HepG2 (cell line): ENCODE measurements at regions not wholly inside any gene's neighbourhood (a gene's known extent, or its start where the extent isn't known, plus 50 kb on each side); places are given as distances from the start of the nearest gene placed in this dataset.

Experiments used
- ATAC-seq: fragments of 200-7000 bp; cut with Tn5 transposase; 3 replicates; pipeline ENCODE4 v1.9.1; 2020; ENCODE audit warnings: mild to moderate bottlenecking, moderate library complexity
- BruUV-seq: library from RNA; stranded (reverse); fragments of 400-500 nt; replicated peaks from 2 replicates; lab custom pipeline; 2021; lab: Mats Ljungman, UMichigan
- CTCF ChIA-PET: fragments of 300-600 bp; formaldehyde crosslinking; extraction: SDS; loops from one replicate; lab custom pipeline; 2021; ENCODE audit warnings: low total read pairs, inconsistent platforms, low intra/inter-chr PET ratio; lab: Yijun Ruan, JAX
- POLR2A ChIA-PET: fragments of 350-600 bp; sonication (Branson Sonifier 250); formaldehyde crosslinking; loops from one replicate; lab custom pipeline; 2020; ENCODE audit warnings: antibody characterized with exemption, inconsistent platforms; lab: Yijun Ruan, JAX
- DNase-seq: peaks from one replicate; pipeline ENCODE4 v3.0.0-alpha.2; 2015; ENCODE audit warnings: low spot score
- FAIRE-seq: peaks from 3 replicates; lab custom pipeline; 2011; peaks lifted over from hg19 to GRCh38; lab: Jason Lieb, UNC
- H2AFZ ChIP-seq: one replicate; pipeline ENCODE4 v1.6.1; 2011; ENCODE audit warnings: low read length, inconsistent platforms
- H3K27ac ChIP-seq: fragments of 300-600 bp; 3 replicates; pipeline ENCODE4 v1.8.0; 2011; ENCODE audit warnings: mixed run types, mild to moderate bottlenecking, mixed read lengths, low read length, inconsistent platforms; ENCODE audit not compliant: insufficient read depth; ENCODE audit errors: extremely low read length
- H3K27me3 ChIP-seq, 2 experiments: fragments of 200-600 bp in 1 of 2; 2 replicates in 1 of 2; 3 replicates in 1 of 2; pipeline versions ENCODE4 v1.6.0 to v1.8.0; 2011; ENCODE audit warnings: low read length in 2 of 2, mild to moderate bottlenecking in 2 of 2, moderate library complexity in 2 of 2, inconsistent platforms in 1 of 2; ENCODE audit not compliant: insufficient read depth in 2 of 2, control insufficient read depth in 1 of 2
- H3K36me3 ChIP-seq, 2 experiments: fragments of 200-600 bp in 1 of 2; replicated peaks in 1 of 2; 2 replicates in 1 of 2; 3 replicates in 1 of 2; pipeline versions ENCODE4 v1.5.1 to v1.8.0; 2011; ENCODE audit warnings: low read length in 2 of 2, inconsistent platforms in 1 of 2; ENCODE audit not compliant: insufficient read depth in 2 of 2, control insufficient read depth in 1 of 2
- H3K4me1 ChIP-seq: 2 replicates; pipeline ENCODE4 v1.5.1; 2012; ENCODE audit warnings: low read length, inconsistent platforms; ENCODE audit not compliant: insufficient read depth
- H3K4me2 ChIP-seq: 2 replicates; pipeline ENCODE4 v1.6.0; 2011; ENCODE audit warnings: low read depth, low read length, inconsistent platforms
- H3K4me3 ChIP-seq, 3 experiments: fragments of 200-600 bp in 1 of 3; sonication (generic), shearing (Covaris generic) in 1 of 3; replicated peaks in 1 of 3; 2 replicates each; pipeline ENCODE4 v1.5.1; 2011 to 2016; ENCODE audit warnings: low read length in 3 of 3, inconsistent platforms in 2 of 3, low read depth in 2 of 3, mild to moderate bottlenecking in 2 of 3, control low read depth in 1 of 3, mixed read lengths in 1 of 3; ENCODE audit not compliant: insufficient read depth in 1 of 3
- H3K79me2 ChIP-seq: one replicate; pipeline ENCODE4 v1.6.1; 2011; ENCODE audit warnings: low read length, inconsistent platforms; ENCODE audit not compliant: insufficient read depth
- H3K9ac ChIP-seq: 2 replicates; pipeline ENCODE4 v1.6.0; 2011; ENCODE audit warnings: mild to moderate bottlenecking, low read depth, low read length, inconsistent platforms; ENCODE audit not compliant: insufficient read depth
- H3K9me3 ChIP-seq: 2 replicates; pipeline ENCODE4 v1.5.1; 2012; ENCODE audit warnings: mild to moderate bottlenecking, low read length
- H4K20me1 ChIP-seq: 2 replicates; pipeline ENCODE4 v1.6.0; 2011; ENCODE audit warnings: inconsistent platforms, mild to moderate bottlenecking, low read length, moderate library complexity; ENCODE audit not compliant: insufficient read depth
- CBFB ChIP-seq: sonication (generic); formaldehyde crosslinking; IDR thresholded peaks from 2 replicates; pipeline ENCODE4 v1.4.0; 2020; ENCODE audit warnings: missing genetic modification reagents
- GABPB1 ChIP-seq: IDR thresholded peaks from 2 replicates; pipeline ENCODE4 v1.6.1; 2016; ENCODE audit warnings: mild to moderate bottlenecking, missing genetic modification reagents, moderate library complexity, missing compliant biosample characterization
- SAFB2 ChIP-seq: sonication (generic); formaldehyde crosslinking; IDR thresholded peaks from 2 replicates; pipeline ENCODE4 v1.5.1; 2020; ENCODE audit warnings: missing genetic modification reagents, low read depth, mild to moderate bottlenecking, borderline replicate concordance
- TBL1XR1 ChIP-seq: fragments of 150-350 bp; IDR thresholded peaks from 2 replicates; pipeline ENCODE4 v1.6.1; 2014; ENCODE audit warnings: borderline replicate concordance, low read length; ENCODE audit not compliant: partially characterized antibody
- THAP11 ChIP-seq: IDR thresholded peaks from 2 replicates; pipeline ENCODE4 v1.6.1; 2016; ENCODE audit warnings: missing biosample characterization, missing genetic modification reagents
- ZBTB1 ChIP-seq: sonication (generic); formaldehyde crosslinking; IDR thresholded peaks from 2 replicates; pipeline ENCODE4 v1.4.0; 2020; ENCODE audit warnings: missing genetic modification reagents, borderline replicate concordance
- ZNF713 ChIP-seq: sonication (generic); formaldehyde crosslinking; IDR thresholded peaks from 2 replicates; pipeline ENCODE4 v1.4.0; 2020; ENCODE audit warnings: mild to moderate bottlenecking, missing genetic modification reagents
- WGBS: methylation state at CpG from one replicate; pipeline ENCODE4 v1.1.6; 2017; ENCODE audit warnings: low lambda C conversion rate; 5-methylcytosine and 5-hydroxymethylcytosine counted together
- in situ Hi-C: cut with HindIII; loops from 2 replicates; pipeline ENCODE4 v1.10.0; 2017; ENCODE audit warnings: low pct_unique_long_range_greater_than_20kb; ENCODE audit not compliant: extremely low pct_ligation_motif_present
- intact Hi-C: fragments of 100-400 bp; cut with micrococcal nuclease; formaldehyde crosslinking; loops from one replicate; pipeline ENCODE4 v1.10.0; 2022; ENCODE audit not compliant: unreplicated experiment
- TF ChIP-seq, protein P1 (sequence below): sonication (generic); formaldehyde crosslinking; IDR thresholded peaks from 2 replicates; pipeline ENCODE4 v1.4.0; 2020; ENCODE audit warnings: mild to moderate bottlenecking, missing genetic modification reagents
- TF ChIP-seq, protein P2 (sequence below): sonication (generic); formaldehyde crosslinking; IDR thresholded peaks from 2 replicates; pipeline ENCODE4 v1.5.1; 2020; ENCODE audit warnings: mild to moderate bottlenecking, missing genetic modification reagents, moderate library complexity
- TF ChIP-seq, protein P3 (sequence below): sonication (generic); formaldehyde crosslinking; IDR thresholded peaks from 2 replicates; pipeline ENCODE4 v1.4.0; 2020; ENCODE audit warnings: missing genetic modification reagents, borderline replicate concordance
- TF ChIP-seq, protein P4 (sequence below): sonication (generic); formaldehyde crosslinking; IDR thresholded peaks from 2 replicates; pipeline ENCODE4 v1.8.0; 2022; ENCODE audit warnings: missing genetic modification reagents, mild to moderate bottlenecking, inconsistent platforms, borderline replicate concordance

DNA sequence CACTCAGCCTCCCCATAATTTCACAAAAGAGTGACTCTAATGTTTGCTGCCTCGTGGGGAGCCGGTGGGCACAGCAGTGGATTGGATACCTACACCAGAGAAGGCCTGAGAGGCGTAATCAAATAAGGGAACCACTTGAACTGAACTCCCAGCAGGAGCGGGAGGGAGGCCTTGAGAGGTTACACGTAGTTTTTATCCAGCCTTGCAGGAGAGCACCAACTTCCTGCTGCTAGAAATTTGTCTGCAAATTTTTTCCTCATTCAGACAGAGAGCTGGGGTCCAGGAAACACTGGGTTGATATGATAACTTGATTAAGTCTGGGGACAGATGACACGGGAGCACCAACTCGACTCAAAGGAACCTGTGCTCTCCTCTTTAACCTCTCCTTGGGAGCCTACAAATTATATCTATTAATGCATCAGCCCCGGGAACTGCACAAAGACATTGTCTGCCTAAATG is 69.8 kb downstream of the HES1 start (continued):
- TF ChIP-seq, protein P1, sequence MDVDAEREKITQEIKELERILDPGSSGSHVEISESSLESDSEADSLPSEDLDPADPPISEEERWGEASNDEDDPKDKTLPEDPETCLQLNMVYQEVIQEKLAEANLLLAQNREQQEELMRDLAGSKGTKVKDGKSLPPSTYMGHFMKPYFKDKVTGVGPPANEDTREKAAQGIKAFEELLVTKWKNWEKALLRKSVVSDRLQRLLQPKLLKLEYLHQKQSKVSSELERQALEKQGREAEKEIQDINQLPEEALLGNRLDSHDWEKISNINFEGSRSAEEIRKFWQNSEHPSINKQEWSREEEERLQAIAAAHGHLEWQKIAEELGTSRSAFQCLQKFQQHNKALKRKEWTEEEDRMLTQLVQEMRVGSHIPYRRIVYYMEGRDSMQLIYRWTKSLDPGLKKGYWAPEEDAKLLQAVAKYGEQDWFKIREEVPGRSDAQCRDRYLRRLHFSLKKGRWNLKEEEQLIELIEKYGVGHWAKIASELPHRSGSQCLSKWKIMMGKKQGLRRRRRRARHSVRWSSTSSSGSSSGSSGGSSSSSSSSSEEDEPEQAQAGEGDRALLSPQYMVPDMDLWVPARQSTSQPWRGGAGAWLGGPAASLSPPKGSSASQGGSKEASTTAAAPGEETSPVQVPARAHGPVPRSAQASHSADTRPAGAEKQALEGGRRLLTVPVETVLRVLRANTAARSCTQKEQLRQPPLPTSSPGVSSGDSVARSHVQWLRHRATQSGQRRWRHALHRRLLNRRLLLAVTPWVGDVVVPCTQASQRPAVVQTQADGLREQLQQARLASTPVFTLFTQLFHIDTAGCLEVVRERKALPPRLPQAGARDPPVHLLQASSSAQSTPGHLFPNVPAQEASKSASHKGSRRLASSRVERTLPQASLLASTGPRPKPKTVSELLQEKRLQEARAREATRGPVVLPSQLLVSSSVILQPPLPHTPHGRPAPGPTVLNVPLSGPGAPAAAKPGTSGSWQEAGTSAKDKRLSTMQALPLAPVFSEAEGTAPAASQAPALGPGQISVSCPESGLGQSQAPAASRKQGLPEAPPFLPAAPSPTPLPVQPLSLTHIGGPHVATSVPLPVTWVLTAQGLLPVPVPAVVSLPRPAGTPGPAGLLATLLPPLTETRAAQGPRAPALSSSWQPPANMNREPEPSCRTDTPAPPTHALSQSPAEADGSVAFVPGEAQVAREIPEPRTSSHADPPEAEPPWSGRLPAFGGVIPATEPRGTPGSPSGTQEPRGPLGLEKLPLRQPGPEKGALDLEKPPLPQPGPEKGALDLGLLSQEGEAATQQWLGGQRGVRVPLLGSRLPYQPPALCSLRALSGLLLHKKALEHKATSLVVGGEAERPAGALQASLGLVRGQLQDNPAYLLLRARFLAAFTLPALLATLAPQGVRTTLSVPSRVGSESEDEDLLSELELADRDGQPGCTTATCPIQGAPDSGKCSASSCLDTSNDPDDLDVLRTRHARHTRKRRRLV (CRISPR knock-in tag), result no peak
- peak; percentile 34; the same call in 1 of the 2 replicates for TF ChIP-seq GABPB1
- no peak for TF ChIP-seq ZBTB1
- TF ChIP-seq THAP11 (CRISPR knock-in tag), result no peak
- no peak for TF ChIP-seq TBL1XR1
- no peak for TF ChIP-seq CBFB

DNA sequence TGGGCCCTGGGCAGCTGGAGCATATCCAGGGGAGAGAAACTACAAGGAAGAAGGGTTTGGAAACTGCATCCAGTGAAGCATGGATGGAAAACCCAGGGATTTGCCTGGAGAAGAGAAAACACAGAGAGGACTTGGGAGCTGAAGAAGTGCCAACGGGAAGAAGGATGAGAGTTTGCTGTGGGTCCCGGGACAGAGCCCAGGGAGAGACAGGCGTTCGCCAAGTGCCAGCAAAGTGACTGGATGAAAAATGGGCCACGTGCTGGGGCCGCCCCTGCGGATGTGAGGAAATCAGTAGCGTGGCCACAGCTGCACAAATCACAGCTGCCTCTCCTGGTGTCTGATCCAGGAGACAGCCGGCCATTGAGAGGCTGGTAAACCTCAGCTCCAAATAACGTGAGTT is 70.4 kb downstream of the HES1 start:
- no peaks in the 10 kb centered on the region for H3K79me2 ChIP-seq
- no peaks in the 10 kb centered on the region for H4K20me1 ChIP-seq
- H3K27me3 ChIP-seq, result peaks cover 3 to 33% of the 10 kb centered on the region in 2 experiments; a peak in 4 of 5 replicates
- DNase-seq, result no peak
- H3K4me2 ChIP-seq, result no peak overlapping the region
- ChIA-PET CTCF (no interaction called here), POLR2A (no interaction called here)
- no peak overlapping the region for H3K9ac ChIP-seq
- no peaks in the 10 kb centered on the region for H3K4me1 ChIP-seq
- intact Hi-C loops, result no loop called here
- ATAC-seq, result no peak
- no peak for FAIRE-seq
- WGBS, result 47% methylated on average over 10 of the region's 10 CpGs
- BruUV-seq, result no TSS peak
- no peak overlapping the region for H3K27ac ChIP-seq
- H3K4me3 ChIP-seq, result no peak overlapping the region
- H2AFZ ChIP-seq, result no peak overlapping the region
- no peaks in the 10 kb centered on the region for H3K36me3 ChIP-seq
- H3K9me3 ChIP-seq, result no peaks in the 10 kb centered on the region
- in situ Hi-C loops, result no loop called here
- TF ChIP-seq, protein P2, sequence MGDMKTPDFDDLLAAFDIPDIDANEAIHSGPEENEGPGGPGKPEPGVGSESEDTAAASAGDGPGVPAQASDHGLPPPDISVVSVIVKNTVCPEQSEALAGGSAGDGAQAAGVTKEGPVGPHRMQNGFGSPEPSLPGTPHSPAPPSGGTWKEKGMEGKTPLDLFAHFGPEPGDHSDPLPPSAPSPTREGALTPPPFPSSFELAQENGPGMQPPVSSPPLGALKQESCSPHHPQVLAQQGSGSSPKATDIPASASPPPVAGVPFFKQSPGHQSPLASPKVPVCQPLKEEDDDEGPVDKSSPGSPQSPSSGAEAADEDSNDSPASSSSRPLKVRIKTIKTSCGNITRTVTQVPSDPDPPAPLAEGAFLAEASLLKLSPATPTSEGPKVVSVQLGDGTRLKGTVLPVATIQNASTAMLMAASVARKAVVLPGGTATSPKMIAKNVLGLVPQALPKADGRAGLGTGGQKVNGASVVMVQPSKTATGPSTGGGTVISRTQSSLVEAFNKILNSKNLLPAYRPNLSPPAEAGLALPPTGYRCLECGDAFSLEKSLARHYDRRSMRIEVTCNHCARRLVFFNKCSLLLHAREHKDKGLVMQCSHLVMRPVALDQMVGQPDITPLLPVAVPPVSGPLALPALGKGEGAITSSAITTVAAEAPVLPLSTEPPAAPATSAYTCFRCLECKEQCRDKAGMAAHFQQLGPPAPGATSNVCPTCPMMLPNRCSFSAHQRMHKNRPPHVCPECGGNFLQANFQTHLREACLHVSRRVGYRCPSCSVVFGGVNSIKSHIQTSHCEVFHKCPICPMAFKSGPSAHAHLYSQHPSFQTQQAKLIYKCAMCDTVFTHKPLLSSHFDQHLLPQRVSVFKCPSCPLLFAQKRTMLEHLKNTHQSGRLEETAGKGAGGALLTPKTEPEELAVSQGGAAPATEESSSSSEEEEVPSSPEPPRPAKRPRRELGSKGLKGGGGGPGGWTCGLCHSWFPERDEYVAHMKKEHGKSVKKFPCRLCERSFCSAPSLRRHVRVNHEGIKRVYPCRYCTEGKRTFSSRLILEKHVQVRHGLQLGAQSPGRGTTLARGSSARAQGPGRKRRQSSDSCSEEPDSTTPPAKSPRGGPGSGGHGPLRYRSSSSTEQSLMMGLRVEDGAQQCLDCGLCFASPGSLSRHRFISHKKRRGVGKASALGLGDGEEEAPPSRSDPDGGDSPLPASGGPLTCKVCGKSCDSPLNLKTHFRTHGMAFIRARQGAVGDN (CRISPR knock-in tag), result no peak
- TF ChIP-seq, protein P3, sequence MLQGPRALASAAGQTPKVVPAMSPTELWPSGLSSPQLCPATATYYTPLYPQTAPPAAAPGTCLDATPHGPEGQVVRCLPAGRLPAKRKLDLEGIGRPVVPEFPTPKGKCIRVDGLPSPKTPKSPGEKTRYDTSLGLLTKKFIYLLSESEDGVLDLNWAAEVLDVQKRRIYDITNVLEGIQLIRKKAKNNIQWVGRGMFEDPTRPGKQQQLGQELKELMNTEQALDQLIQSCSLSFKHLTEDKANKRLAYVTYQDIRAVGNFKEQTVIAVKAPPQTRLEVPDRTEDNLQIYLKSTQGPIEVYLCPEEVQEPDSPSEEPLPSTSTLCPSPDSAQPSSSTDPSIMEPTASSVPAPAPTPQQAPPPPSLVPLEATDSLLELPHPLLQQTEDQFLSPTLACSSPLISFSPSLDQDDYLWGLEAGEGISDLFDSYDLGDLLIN (CRISPR knock-in tag), result no peak
- no peak for TF ChIP-seq ZNF713 (CRISPR knock-in tag)
- TF ChIP-seq, protein P4, sequence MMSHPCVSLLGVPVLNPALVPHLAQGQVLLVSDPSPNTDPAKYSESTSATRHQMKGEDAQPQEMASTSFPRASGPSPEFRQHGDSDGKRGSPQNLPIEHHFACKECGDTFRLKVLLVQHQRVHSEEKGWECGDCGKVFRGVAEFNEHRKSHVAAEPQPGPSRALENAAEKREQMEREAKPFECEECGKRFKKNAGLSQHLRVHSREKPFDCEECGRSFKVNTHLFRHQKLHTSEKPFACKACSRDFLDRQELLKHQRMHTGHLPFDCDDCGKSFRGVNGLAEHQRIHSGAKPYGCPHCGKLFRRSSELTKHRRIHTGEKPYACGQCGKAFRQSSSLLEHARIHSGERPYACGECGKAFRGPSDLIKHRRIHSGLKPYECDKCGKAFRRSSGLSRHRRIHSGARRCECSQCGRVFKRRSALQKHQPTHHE, result no peak
- no peak for TF ChIP-seq SAFB2 (CRISPR knock-in tag)
